ENCODE measurements at regions not wholly inside any gene's neighbourhood (a gene's known extent, or its start where the extent isn't known, plus 50 kb on each side); places are given as distances from the start of the nearest gene placed in this dataset. TPM values are rescaled to one million over a fixed set of nuclear protein-coding genes. Genes with fewer than 3 reads are reported as not detected.

GRCh38 chr22:27692243-27692642, 109.3 kb downstream of the MN1 start:
- Histone ChIP-seq H3K36me3 (no peaks in the 10 kb centered on the region), H3K9me3 (no peaks in the 10 kb centered on the region), H3K27ac (no peak overlapping the region), H3K4me3 (no peak overlapping the region), H3K4me1 (ENCODE audit: insufficient read depth) (no peaks in the 10 kb centered on the region), H3K27me3 (no peaks in the 10 kb centered on the region)
- intact Hi-C loops (cut with DNase I), result no loop called here
- no peak for DNase-seq
- WGBS, 3 donors, result 79 to 89% (median 87%) methylated on average over 4 of the region's 4 CpGs
- TF ChIP-seq POLR2A (IDR thresholded peaks at IDR 0.05) (no peak), CTCF (IDR thresholded peaks at IDR 0.05) (no peak)

- Histone ChIP-seq H3K4me1 (ENCODE audit: insufficient read depth) (no peaks in the 10 kb centered on the region), H3K36me3 (no peaks in the 10 kb centered on the region), H3K4me3 (no peak overlapping the region), H3K27me3 (no peaks in the 10 kb centered on the region), H3K9me3 (no peaks in the 10 kb centered on the region), H3K27ac (peak overlapping the region in 1 of 2 donors; percentile 16)
- TF ChIP-seq EP300 (IDR thresholded peaks at IDR 0.05), result no peak
- TF ChIP-seq POLR2A (IDR thresholded peaks at IDR 0.05), result no peak
- no peak for TF ChIP-seq CTCF (IDR thresholded peaks at IDR 0.05)
- intact Hi-C loops (cut with DNase I), result no loop called here
- whole genome bisulfite sequencing, 3 donors, result 11 to 23% (median 13%) methylated on average over 3 of the region's 3 CpGs
- DNase-seq, result no peak
Measured at GRCh38 chr22:27695925-27696324, 105.6 kb downstream of the MN1 start.

DNA sequence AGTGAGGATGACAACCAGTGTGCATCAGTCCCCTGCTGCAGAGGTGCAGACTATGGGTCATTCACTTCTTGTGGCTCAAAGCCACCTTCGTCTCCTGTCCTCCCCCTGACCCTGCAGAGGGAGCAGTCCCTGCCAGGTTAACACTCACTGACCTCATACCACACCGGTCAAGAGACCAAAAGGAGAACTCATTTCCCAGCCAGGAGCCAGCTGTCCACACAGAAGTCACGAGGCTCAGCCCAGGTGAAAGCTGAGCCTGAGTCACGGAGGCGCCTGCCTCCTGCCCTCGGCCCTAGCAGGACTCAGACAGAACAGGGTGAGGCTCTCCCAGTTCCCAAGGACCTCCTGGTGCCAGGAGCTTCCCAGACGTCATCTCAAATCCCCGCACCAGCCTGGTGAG, 103.7 kb downstream of the MN1 start:
- no peak for DNase-seq
- Histone ChIP-seq H3K9me3 (no peaks in the 10 kb centered on the region), H3K27me3 (no peaks in the 10 kb centered on the region), H3K4me3 (no peak overlapping the region), H3K27ac (no peak overlapping the region), H3K36me3 (no peaks in the 10 kb centered on the region), H3K4me1 (ENCODE audit: insufficient read depth) (no peaks in the 10 kb centered on the region)
- intact Hi-C loops (cut with DNase I), result no loop called here
- TF ChIP-seq POLR2A (IDR thresholded peaks at IDR 0.05) (no peak), EP300 (IDR thresholded peaks at IDR 0.05) (no peak), CTCF (IDR thresholded peaks at IDR 0.05) (no peak)
- 79 to 94% (median 80%) methylated on average over 8 of the region's 8 CpGs for WGBS, 3 donors

Small RNA genes lying in the stretch of these regions (small RNA-seq; reads per million reads assigned to genes)
- not detected for gene RNU6-1066P
